NCI-H226 (cell line): ENCODE measurements at regions not wholly inside any gene's neighbourhood (a gene's known extent, or its start where the extent isn't known, plus 50 kb on each side); places are given as distances from the start of the nearest gene placed in this dataset.
A peak's percentile ranks its signal among the peaks of the same experiment; 100 is the strongest.

Experiments
- DNase-seq: peaks from one replicate; pipeline ENCODE4 v3.0.0-alpha.2; 2015

- DNase-seq = peak; percentile 91
Observed at GRCh38 chr6:76490456-76490855, 418.0 kb upstream of the IMPG1 start.

- DNase-seq = no peak
Observed at GRCh38 chr6:76481101-76481500, 408.6 kb upstream of the IMPG1 start.

GRCh38 chr6:76472858-76473257 is 400.4 kb upstream of the IMPG1 start:
- no peak for DNase-seq

GRCh38 chr6:76466286-76466685 is 393.8 kb upstream of the IMPG1 start:
- no peak for DNase-seq

GRCh38 chr6:76465410-76465809 is 392.9 kb upstream of the IMPG1 start:
- DNase-seq = no peak

GRCh38 chr6:76453270-76453669 is 380.8 kb upstream of the IMPG1 start:
- no peak for DNase-seq

GRCh38 chr6:76451926-76452709 is 379.7 kb upstream of the IMPG1 start:
- DNase-seq = no peak

GRCh38 chr6:76448109-76448508 is 375.6 kb upstream of the IMPG1 start:
- DNase-seq = no peak

- peak; percentile 8 for DNase-seq
Observed at GRCh38 chr6:76441875-76442274, 369.4 kb upstream of the IMPG1 start.

GRCh38 chr6:76439811-76440210 is 367.3 kb upstream of the IMPG1 start:
- DNase-seq = no peak

GRCh38 chr6:76438768-76439167 is 366.3 kb upstream of the IMPG1 start:
- DNase-seq = peak; percentile 40

- DNase-seq = peak; percentile 97
Observed at GRCh38 chr6:76435174-76435573, 362.7 kb upstream of the IMPG1 start.

- no peak for DNase-seq
Observed at GRCh38 chr6:76422511-76423213, 350.2 kb upstream of the IMPG1 start.

- DNase-seq = no peak
Observed at GRCh38 chr6:76420094-76420493, 347.6 kb upstream of the IMPG1 start.

GRCh38 chr6:76418560-76419223 is 346.2 kb upstream of the IMPG1 start:
- no peak for DNase-seq

- no peak for DNase-seq
Observed at GRCh38 chr6:76416821-76417605, 344.6 kb upstream of the IMPG1 start.

- DNase-seq = no peak
Observed at GRCh38 chr6:76403064-76403463, 330.6 kb upstream of the IMPG1 start.

GRCh38 chr6:76397966-76398365 is 325.5 kb upstream of the IMPG1 start:
- DNase-seq = no peak

GRCh38 chr6:76382201-76382600 is 309.7 kb upstream of the IMPG1 start:
- no peak for DNase-seq

GRCh38 chr6:76381612-76382011 is 309.1 kb upstream of the IMPG1 start:
- DNase-seq = no peak

GRCh38 chr6:76351275-76351674 is 278.8 kb upstream of the IMPG1 start:
- DNase-seq = no peak

GRCh38 chr6:76347539-76347938 is 275.1 kb upstream of the IMPG1 start:
- no peak for DNase-seq

- peak; percentile 39 for DNase-seq
Observed at GRCh38 chr6:76342611-76343160, 270.2 kb upstream of the IMPG1 start.
